DMS 273 (cell line): ENCODE measurements at regions not wholly inside any gene's neighbourhood (a gene's known extent, or its start where the extent isn't known, plus 50 kb on each side); places are given as distances from the start of the nearest gene placed in this dataset.

Source experiments
- DNase-seq: peaks from one replicate; lab custom pipeline; 2025; ENCODE audit not compliant: unreplicated experiment; lab: John Stamatoyannopoulos, UW

DNA sequence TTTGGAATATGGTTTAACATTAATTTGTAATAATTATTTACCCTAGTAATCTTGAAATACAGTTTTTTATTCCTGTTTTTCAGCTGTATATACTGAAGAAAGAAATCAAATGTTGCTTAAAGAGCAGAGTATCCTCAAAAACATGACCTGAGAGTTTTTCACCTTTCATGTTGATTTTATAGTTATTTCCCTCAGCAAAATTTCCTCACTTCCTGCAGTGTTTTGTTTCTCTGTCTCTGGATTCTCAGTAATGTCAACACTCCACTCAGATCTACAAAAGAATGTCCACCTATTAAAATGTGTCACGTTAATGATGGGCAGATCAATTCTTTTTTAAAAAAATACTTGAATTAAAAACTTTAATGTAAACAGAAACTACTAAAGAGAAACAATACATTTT is 398.3 kb downstream of the ANXA1 start:
- DNase-seq, result no peak

DNA sequence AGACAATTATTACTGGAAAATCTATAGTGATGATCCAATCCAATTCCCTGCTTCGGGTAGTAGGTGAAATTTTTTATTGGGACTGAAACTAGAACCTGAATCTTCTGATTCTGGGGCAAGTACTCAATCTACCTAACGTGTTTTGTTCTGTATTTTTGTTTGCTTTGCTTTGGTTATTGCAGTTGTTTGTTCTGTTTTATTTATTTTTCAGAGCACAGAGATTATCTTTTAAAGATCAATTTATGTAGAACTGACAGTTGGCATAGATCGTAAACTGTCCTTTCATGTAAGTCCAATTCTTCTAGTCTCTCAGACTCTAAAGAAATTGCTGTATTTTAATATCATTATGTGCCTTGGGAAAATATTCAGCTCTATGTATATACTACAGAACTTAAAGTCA is 401.6 kb downstream of the ANXA1 start:
- DNase-seq, result no peak

DNA sequence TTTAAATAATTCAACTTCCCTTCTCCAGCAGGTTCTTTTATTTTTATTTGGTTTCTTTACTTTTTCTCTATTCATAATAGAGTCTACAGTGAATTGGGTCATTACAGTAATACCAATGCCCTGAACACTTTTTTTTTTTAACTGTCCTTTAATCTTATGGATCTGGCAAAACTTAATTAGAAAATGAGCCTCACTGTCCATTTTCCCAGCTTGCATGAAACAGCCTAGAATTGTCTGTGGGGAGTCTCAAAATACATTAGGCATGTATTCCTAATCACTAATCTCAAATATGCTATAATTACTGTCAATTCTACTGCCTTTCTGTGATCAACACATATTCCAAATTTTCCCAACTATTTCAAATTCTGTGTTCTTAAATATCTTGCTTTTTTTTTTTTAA is 406.8 kb downstream of the ANXA1 start:
- no peak for DNase-seq

DNA sequence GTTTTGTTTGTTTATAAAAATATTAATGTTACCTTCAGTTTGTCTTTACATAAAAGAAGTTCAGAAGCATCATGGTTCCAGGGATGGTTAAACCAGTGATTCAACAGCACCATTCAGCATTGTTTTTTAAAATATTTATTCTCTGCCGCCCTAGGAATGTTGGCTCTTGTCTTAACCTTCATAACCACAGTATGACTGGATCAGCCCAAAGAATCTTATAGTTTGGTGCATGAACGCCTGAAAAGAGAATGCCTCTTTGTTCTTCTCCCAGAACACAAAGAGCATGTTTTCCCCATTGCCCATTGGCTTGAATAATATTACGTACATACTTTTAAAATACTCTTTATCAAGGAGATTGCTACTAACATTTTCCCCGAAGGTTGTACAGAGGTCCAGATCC is 413.4 kb downstream of the ANXA1 start:
- DNase-seq, result no peak

DNA sequence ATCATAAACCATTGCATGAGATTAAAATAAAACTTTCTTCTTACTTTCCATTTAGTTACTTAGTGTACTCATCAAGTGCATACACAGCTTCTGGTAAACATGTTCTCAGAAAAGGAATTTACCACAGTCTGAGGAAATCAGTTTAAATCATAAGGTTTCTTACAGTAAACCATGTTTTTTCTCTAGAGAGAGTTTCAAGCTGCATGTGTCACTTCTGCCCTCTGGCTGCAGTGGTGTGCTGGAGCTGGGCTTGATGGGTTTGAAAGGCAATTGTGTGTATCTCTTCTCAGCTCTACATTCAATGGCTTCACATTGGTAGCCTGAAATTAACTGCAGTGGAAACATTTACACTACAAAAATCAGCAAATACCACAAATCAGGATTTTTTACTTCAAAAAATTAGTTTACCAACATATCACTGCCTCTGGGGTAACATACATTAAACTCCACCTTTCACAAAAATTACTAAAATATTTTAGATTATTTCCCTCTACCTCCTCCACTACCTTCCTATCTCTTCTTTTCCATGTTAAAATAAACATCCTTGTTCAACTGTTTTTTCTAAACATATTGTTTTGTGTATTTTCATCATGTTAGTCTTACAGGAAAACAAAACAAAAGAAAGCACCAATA is 414.3 kb downstream of the ANXA1 start:
- DNase-seq, result peak; percentile 4

DNA sequence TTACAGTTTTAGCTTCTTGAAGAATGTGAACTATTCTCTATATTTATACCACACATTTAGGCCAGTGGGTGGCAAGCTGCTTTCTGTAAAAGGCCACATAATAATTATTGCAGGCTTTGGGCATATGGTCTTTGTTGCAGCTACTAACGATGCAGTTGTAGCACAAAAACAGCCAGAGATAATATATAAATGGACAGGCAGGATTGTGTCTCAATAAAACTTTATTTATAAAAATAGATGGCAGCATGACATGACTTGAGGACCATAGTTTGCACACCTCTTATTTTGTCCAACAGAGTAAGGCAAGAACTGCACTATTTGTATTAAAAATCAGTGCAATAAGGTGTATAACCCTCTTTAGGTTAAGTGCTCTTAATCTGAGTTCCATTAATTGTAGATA is 415.0 kb downstream of the ANXA1 start:
- DNase-seq, result no peak

DNA sequence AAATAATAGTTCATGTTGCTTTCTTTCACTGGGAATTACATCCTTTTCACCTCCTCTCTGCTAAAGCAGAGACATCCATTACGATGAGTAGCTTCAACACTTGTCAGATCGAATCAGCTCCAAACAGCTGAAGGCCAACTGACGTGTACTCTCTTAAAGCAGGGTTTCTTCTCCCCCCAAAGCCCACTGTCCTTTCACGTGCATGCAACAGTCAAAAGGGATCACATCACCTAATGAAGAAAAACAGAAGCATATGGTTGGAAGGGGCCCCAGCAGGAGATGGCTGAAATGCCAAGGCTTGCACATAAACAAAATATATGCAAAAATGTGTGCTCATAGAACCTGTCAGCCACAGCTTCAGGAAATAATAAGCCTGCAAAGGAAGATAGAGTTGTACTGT is 421.6 kb downstream of the ANXA1 start:
- peak; percentile 47 for DNase-seq

DNA sequence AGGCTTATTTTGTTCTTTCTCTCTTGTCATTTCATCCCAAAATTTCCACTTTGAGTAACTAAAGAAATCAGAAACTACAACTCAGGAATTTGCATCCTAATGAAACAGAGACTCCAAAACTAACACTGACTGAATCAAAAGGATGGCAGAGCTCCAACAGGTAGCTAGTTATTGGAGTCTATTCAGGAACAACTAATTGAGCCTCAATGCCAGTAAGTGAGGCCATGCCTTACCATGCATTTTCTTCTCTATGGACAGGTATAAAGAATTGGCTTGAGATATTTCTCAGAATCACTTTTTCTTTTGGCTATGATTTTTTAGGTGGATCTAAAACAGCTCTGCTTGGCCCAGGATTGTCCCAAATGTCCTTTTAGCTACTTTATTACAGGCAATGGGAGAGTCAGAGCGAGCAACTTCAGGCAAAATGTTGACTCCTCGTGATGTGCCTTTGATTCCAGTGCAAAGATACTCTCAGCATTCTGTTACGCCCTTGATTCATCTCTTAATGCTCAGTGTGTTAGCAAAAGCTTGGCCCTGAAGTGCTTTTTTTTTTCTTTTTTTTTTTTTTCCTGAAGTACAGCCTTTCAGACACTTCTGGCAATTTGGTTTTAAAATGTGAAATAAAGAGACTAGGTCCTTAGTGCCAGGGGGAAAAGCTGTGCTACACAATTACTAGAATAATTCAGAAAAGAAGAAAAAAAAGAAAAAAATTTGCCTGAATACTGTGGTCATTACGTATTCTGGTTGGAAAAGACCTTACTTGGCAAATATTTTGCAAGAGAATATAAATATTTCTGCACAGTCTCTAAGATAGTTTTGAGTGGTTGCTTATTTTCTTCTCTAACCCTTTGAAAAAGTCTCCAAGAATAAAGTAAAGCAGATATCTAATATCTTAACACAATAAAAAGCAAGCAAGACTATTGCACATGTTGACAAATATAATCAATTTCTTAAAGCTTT is 423.7 kb downstream of the ANXA1 start:
- DNase-seq, result no peak

DNA sequence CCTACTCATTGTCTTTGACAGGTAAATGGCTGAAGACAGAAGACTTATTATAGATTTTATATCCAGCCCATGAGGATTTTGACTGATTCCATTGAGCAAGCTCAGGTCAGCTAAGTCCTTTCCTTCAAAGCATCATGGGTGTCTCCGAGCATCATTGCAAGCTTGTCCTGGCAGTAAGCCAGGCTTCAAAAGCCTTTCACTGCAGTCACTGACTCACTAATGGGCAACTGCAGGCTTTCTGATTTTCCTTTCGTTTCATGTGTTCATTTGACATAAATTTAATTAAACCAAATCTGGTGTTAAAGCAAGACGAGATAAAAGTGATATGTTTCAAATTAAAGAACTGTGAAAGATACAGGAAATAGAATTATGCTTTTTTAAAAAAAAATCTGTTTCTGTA is 426.2 kb downstream of the ANXA1 start:
- DNase-seq, result peak; percentile 2

DNA sequence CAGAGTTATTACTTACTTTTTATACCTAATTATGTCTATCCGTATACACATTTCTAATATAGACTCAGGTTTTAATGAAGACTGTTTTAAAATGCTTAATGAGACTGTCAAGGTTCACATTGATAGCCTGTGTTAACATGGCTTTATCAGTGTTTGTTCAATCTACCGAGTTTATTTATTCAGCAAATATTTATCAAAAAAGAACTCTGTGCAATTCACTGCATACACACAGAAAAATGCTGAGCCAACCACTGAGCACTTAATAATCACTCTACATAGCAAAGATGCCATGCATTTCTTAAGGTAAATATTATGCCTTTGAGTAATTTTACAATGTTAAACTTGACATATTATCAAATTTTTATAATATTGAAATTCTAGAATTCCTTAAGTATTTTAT is 428.2 kb downstream of the ANXA1 start:
- no peak for DNase-seq

DNA sequence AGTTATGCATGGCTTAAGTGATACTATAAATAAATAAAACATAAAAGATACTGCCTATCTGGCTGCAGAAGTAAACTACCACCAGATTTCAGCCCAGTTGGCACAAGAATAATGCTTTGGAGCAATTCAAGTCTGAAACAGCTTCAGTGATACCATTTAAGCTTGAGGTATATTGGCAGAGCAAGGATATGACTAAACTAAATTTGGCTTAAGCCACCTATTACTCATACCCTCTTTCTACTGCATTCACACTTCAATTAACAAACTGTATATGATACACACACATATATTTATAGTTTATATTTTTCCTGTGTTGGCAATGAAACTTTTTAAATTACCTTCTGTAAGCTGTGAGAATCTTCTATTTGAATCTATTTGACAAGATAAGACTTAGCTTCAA is 431.9 kb downstream of the ANXA1 start:
- DNase-seq, result no peak

DNA sequence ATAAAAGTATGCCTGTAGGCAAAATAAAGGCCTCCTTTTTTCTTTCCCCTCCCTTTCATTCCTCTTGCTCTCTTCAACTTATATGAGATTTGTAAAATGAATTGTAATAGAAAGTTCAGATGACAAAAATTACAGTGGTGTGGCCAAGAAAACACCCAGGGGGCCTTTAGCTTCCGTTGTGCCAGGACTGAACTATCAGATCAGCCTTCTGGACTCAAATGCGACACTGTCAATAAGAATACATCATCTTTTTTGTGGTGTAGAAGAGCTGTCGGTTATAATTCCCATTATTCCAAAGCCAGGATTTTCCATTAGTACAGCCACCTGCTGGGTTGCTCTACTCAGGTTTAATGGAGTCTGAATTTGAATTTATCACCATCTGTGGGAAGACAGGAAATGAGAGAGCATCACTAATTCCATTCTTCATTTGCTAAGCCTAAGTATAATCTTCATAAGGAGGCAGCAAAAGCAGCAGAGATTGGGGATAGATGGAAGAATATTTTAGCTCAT is 443.4 kb downstream of the ANXA1 start:
- no peak for DNase-seq

DNA sequence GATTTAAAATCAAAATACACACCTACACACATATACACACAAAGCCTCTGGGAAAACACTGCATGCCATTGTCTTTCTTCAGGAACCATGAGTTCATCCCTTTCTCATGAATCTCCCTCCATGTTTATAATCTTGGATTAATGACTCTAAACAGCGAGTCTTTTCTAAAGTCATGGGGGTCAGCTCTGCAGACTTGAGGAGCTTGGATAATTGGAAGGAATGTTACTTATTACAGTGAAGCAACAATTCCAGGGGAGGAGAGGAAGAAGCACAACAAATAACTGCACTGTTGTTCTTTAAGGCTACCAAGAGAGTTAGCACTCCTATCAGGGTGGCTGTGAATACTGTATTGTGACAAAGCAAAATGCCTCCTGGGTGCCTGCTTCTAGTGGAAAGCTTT is 444.7 kb downstream of the ANXA1 start:
- no peak for DNase-seq

DNA sequence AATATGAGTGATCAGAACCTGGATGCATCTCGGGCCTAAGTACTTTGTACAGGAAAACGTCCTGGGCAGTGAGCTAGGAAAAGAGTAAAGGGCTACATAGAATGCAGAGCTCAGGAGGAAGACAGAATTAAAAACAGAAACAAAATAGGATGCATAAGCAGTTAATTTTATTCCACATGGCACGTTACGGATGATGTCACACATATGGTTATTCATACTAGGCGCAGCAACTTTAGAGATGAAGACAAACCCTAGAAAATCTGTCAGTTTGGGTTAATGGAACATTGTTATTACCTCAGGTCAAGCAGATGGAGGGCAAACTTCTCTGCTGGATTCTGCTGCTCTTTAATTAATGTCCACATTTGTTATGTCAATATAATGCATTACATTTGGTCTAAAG is 445.4 kb downstream of the ANXA1 start:
- no peak for DNase-seq

DNA sequence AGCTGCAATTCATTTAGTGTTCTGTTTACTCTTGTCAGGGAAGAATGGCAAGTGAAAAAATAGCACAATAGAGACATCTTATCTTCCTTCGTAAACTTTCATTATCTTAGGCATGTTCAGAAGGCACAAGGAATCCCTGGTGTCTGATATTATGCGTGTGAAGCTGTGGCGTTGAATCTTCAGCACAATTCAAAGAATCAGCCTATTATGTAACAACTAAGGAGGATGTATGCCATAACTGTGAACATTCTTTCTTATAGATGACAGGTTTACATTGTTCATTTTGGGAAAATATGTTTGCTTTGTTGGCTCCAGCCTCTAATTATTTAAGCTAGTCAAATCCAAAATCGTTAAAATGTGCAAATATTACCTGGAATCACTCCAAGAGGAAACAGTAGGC is 446.1 kb downstream of the ANXA1 start:
- no peak for DNase-seq

DNA sequence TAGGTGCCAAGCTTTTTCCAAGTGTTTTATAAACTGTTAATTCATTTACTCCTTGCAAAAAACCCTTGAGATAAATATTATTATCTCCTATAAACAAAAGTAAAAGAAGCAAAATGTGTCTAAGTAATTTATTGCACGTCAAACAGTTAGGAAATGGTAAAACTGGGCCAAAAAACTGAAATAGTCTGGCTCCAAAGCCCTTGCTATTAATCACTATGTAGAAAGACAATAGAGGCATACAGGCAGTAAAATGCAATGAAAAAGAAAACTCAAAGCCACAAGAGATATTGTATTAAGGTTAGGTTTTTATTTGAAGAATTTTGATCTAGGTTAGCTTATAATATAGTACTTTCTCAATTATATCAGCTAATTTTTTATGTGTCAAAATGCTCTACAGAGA is 457.7 kb downstream of the ANXA1 start:
- no peak for DNase-seq

DNA sequence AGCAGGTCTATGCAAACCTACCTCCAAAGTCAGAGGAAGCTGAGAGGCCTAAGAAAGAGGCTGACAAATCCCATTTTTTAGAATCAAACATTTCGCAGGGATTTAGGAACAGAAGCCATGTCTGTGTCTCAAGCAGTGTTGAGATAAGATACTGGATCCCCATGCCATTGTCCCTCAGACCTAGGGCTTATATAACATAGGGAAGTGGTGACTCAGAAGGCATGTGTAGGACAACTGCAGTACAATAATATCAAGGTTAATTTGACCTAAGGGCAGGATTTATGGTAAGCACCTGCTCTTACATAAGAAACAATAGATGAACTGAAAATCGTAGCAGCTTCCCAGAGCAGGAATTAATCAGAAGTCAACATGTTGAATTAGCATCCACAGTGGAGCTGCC is 459.4 kb downstream of the ANXA1 start:
- no peak for DNase-seq

DNA sequence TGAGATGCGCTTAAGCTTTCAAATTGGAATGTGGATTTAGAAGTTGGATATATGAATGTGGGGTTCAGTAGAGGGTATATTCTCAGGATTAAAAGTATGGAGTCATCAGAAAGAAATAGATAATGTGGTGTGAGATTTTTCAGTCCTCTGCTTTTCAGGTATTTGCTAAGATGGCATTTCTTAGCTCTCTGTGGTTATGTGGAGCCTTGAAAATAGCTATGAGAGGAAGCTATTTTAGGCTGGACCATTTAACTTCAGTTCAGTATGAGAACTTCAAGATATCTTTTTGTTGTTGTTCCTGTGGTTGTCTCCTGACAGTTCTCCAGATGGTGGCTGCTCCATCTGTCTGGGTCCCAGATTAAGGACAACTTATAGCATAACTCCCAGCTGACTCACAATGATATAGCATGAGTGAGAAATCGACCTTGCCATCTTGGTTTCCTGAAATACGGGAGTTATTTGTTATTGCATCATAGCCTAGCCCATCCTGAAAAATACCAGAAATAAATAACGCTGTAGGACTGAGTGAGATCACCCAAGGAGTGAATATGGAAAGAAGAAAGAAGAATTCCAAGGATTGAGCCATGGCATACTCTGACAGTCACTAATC is 461.5 kb downstream of the ANXA1 start:
- no peak for DNase-seq

DNA sequence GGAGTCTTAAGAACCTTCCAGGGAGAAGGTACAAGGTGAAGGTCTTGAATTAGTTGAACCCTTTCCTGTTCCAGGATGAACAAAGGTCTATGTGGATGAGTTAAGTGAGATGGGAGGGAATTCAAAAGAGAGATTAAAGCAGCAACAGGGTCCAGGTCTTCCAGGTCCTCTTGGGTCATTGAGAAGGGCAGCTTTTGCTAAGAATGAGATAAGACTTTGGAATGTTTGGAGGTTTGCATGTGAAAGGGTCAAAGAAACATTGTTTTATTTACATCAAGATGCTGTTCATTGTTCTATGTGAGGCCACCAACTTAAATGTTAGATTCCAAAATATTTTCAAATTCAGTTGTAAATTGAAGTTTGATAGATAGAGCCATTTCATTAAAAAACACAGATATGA is 463.9 kb downstream of the ANXA1 start:
- no peak for DNase-seq

DNA sequence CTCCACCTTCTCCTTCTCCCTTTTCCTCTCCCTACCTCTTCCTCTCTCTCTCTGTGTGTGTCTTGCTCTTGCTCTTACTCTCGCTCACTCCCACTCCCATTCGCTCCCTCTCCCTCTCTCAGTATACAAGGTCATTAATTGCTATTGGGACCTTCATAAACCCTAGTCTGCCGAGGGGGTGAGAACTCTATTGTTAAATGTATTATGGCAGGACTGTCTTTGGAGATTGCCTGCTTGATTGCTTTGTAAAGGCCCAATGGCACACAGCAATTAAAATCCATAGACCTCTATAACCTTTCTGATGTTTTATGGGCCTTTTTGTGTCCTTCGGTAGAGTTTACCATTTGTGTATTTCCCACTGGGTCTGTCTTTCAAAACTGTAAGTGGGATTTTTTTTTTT is 465.9 kb downstream of the ANXA1 start:
- no peak for DNase-seq

DNA sequence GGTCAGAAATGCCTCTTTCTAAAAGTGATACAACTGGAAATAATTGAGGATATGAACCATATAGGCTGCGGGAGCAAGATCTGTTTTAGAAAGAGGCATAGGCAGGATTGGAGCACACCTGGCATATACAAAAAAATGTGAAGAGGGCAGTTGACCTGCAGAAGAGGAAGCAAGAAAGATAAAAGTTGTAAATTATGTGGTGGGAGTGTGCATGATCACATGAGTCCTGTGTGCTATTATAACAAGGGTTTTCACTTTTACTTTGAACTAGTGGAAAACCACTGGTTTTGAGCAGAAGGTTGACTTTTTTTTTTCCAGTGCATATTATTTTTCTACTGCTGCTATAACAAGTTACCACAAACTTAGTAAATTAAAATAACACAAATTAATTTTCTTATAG is 489.3 kb downstream of the ANXA1 start:
- no peak for DNase-seq
